Endothelial cell (in vitro differentiated cells): ENCODE measurements at regions not wholly inside any gene's neighbourhood (a gene's known extent, or its start where the extent isn't known, plus 50 kb on each side); places are given as distances from the start of the nearest gene placed in this dataset.

Source experiments
- DNase-seq: peaks from one replicate; pipeline ENCODE4 v3.0.0; 2021; ENCODE audit warnings: low spot score
- H3K27ac Mint-ChIP-seq: one replicate; pipeline ENCODE4 v1.8.0; 2021; ENCODE audit warnings: mixed read lengths, inconsistent platforms; ENCODE audit not compliant: unreplicated experiment
- H3K27me3 Mint-ChIP-seq: one replicate; pipeline ENCODE4 v1.8.0; 2021; ENCODE audit warnings: mild to moderate bottlenecking, moderate library complexity, mixed read lengths, inconsistent platforms; ENCODE audit not compliant: unreplicated experiment
- H3K36me3 Mint-ChIP-seq: one replicate; pipeline ENCODE4 v1.8.0; 2021; ENCODE audit warnings: mild to moderate bottlenecking, low read depth, mixed read lengths, inconsistent platforms; ENCODE audit not compliant: unreplicated experiment
- H3K4me1 Mint-ChIP-seq: one replicate; pipeline ENCODE4 v1.8.0; 2021; ENCODE audit warnings: mild to moderate bottlenecking, mixed read lengths, inconsistent platforms; ENCODE audit not compliant: unreplicated experiment
- H3K4me3 Mint-ChIP-seq: one replicate; pipeline ENCODE4 v1.8.0; 2021; ENCODE audit warnings: mild to moderate bottlenecking, mixed read lengths, inconsistent platforms; ENCODE audit not compliant: unreplicated experiment
- H3K9me3 Mint-ChIP-seq: one replicate; pipeline ENCODE4 v1.8.0; 2021; ENCODE audit warnings: mixed read lengths, inconsistent platforms; ENCODE audit not compliant: unreplicated experiment
- TF ChIP-seq, protein P1 (sequence below): fragments of 200-600 bp; sonication (generic); IDR thresholded peaks from one replicate; pipeline ENCODE4 v1.5.0; 2021; ENCODE audit warnings: antibody characterized with exemption; ENCODE audit not compliant: unreplicated experiment

DNA sequence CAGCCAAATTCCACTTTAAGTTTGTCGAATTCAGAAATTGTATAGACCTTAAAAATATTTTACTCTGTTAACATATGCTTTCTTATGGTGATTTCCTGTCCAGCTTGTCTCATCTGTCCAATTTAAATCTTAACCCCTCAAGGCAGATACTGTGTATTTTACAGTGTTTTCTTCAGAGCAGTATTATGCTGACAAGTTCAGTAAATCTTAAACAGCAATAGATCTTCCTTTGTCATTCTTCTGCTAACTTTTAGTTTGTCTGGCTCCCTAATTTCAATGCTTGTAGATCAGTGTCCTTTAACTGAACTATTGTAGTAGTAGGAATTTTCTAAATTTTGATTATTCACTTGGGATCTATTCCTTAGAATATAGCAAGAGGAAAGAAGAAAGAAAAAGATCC, 52.8 kb upstream of the MEIS1 start:
- Mint-ChIP-seq H3K27me3 (no peaks in the 10 kb centered on the region), H3K4me1 (no peaks in the 10 kb centered on the region), H3K36me3 (no peaks in the 10 kb centered on the region), H3K4me3 (no peak overlapping the region), H3K9me3 (no peaks in the 10 kb centered on the region), H3K27ac (no peak overlapping the region)
- TF ChIP-seq, protein P1, sequence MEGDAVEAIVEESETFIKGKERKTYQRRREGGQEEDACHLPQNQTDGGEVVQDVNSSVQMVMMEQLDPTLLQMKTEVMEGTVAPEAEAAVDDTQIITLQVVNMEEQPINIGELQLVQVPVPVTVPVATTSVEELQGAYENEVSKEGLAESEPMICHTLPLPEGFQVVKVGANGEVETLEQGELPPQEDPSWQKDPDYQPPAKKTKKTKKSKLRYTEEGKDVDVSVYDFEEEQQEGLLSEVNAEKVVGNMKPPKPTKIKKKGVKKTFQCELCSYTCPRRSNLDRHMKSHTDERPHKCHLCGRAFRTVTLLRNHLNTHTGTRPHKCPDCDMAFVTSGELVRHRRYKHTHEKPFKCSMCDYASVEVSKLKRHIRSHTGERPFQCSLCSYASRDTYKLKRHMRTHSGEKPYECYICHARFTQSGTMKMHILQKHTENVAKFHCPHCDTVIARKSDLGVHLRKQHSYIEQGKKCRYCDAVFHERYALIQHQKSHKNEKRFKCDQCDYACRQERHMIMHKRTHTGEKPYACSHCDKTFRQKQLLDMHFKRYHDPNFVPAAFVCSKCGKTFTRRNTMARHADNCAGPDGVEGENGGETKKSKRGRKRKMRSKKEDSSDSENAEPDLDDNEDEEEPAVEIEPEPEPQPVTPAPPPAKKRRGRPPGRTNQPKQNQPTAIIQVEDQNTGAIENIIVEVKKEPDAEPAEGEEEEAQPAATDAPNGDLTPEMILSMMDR: no peak
- DNase-seq: no peak

DNA sequence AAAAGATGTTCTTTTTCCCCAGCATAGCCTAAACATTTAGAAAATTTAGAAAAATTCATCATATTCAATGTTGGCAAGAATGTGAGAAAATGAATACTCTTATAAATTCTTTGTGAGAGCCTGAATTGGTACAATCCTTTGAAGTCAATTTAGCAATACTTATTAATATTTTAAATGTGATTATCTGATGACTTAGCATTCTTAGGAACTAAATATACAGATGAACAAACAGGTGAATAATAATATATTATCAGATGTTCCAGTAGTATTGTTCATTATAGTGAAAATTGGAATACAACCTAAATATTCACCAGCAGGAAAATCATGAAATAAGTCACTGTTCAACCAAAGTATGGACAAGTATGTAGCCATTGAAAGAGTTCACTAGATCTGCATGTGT, 55.5 kb upstream of the MEIS1 start:
- TF ChIP-seq, protein P1: no peak
- Mint-ChIP-seq H3K27me3 (no peaks in the 10 kb centered on the region), H3K27ac (no peak overlapping the region), H3K4me3 (no peak overlapping the region), H3K36me3 (no peaks in the 10 kb centered on the region), H3K9me3 (no peaks in the 10 kb centered on the region), H3K4me1 (no peaks in the 10 kb centered on the region)
- DNase-seq: no peak

DNA sequence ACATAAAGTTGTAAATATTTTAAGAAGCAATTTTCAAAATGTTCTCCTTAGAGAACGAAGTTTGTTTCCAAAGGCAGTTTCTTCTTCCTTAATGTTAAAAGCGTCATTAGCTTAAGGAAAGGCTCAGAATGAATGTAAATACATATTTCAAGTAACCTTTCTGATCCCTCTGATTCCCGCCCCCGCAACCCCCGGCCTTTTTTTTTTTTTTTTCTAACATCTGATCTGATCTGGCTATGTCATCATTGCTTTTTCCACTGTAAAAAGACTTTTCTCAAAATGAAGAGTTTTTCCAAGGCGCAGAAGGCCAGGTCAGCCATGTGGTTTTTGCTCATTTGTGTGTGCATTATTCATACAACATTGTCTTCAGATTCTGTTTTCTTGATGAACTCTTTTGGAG, 57.1 kb upstream of the MEIS1 start:
- Mint-ChIP-seq H3K4me3 (no peak overlapping the region), H3K27me3 (peaks cover 2% of the 10 kb centered on the region), H3K4me1 (no peaks in the 10 kb centered on the region), H3K9me3 (no peaks in the 10 kb centered on the region), H3K36me3 (no peaks in the 10 kb centered on the region), H3K27ac (no peak overlapping the region)
- TF ChIP-seq, protein P1: no peak
- no peak for DNase-seq

DNA sequence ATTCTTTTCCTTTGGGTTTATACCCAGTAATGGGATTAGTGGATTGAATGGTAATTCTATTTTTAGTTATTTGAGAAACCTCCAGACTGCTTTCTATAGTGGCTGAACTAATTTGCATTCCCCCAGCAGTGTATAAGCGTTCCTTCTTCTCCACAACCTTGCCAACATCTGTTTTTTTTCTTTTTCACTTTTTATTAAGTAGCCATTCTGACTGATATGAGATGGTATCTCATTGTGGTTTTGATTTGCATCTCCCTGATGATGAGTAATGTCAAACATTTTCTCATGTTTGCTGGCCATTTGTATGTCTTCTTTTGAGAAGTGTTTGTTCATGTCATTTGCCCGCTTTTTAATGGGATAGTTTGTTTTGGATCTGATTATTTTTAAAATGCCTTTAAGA, 64.1 kb upstream of the MEIS1 start:
- no peak for DNase-seq
- H3K4me3 Mint-ChIP-seq: no peak overlapping the region
- H3K9me3 Mint-ChIP-seq: no peaks in the 10 kb centered on the region
- no peaks in the 10 kb centered on the region for H3K4me1 Mint-ChIP-seq
- TF ChIP-seq, protein P1: no peak
- H3K27me3 Mint-ChIP-seq: peaks cover 2% of the 10 kb centered on the region
- H3K36me3 Mint-ChIP-seq: no peaks in the 10 kb centered on the region
- no peak overlapping the region for H3K27ac Mint-ChIP-seq

DNA sequence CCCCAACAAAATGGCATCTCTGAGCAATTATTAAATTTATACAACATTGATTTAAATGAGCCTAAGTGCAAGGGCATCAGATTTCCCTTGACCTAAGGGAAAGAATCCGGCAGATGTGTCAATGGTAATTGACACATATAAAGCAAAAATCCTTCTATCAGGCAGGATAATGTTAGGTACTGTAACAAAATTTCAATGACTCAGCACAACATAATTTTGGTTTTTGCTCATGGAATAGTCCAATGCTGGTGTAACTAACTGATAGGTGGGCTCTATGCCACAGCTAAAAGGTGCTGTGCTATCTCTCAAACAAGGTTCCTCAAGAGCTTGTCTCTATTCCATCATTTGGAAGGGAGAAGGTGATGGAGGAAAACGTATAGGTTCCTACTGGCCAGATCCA, 68.3 kb upstream of the MEIS1 start:
- TF ChIP-seq, protein P1: no peak
- no peak for DNase-seq
- no peak overlapping the region for H3K27ac Mint-ChIP-seq
- H3K27me3 Mint-ChIP-seq: no peaks in the 10 kb centered on the region
- H3K4me3 Mint-ChIP-seq: no peak overlapping the region
- H3K9me3 Mint-ChIP-seq: no peaks in the 10 kb centered on the region
- H3K36me3 Mint-ChIP-seq: no peaks in the 10 kb centered on the region
- H3K4me1 Mint-ChIP-seq: no peaks in the 10 kb centered on the region
